NCI-H2227 (cell line): ENCODE measurements at regions not wholly inside any gene's neighbourhood (a gene's known extent, or its start where the extent isn't known, plus 50 kb on each side); places are given as distances from the start of the nearest gene placed in this dataset.
"Not testable (repeated sequence)": the region's sequence is repeated elsewhere in the genome, so short reads cannot be mapped to it uniquely, and the experiment has no call there.

Source experiments
- DNase-seq: peaks from one replicate; lab custom pipeline; 2025; ENCODE audit not compliant: unreplicated experiment; lab: John Stamatoyannopoulos, UW

GRCh38 chr22:25390297-25391240, 171.1 kb downstream of the CRYBB2 start:
- no peak for DNase-seq

GRCh38 chr22:25392584-25392983, 171.9 kb upstream of the GRK3 start:
- no peak for DNase-seq

DNA sequence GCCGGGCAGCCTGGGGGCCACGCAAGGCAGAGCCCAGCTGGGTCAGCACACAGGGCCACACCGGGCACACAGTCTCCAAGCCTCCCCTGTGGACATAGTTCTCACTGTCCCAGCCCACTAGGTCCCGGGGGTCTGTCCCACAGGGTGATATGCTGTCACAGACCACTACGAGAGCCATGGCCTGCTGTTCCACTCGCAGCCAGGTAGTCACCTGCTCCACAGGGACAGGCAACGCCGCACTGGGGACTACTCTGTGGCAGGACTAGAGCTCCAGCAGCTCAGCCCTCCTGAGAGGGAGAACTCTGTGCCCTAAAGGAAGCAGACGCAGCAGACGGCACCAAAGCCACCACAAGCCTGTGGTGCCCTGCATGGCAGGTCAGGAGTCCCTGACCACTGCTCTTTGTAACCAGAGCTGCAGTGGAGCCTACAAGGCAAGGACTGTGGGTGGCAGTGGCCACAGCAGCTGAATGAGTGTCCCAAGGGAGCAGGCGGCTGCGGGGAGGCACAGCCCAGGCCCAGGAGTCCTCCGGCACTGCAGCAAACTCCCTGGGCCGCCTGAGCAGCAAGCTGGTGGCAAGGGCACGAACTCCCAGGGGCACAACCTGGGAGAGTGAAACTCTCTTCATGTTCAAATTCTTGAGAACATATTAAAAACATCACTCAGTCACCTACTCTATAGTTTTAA, 171.2 kb upstream of the GRK3 start:
- DNase-seq: no peak

- no peak for DNase-seq
Measured at GRCh38 chr22:25395468-25395867, 169.0 kb upstream of the GRK3 start.

GRCh38 chr22:25395915-25396314, 168.6 kb upstream of the GRK3 start:
- DNase-seq: no peak

DNA sequence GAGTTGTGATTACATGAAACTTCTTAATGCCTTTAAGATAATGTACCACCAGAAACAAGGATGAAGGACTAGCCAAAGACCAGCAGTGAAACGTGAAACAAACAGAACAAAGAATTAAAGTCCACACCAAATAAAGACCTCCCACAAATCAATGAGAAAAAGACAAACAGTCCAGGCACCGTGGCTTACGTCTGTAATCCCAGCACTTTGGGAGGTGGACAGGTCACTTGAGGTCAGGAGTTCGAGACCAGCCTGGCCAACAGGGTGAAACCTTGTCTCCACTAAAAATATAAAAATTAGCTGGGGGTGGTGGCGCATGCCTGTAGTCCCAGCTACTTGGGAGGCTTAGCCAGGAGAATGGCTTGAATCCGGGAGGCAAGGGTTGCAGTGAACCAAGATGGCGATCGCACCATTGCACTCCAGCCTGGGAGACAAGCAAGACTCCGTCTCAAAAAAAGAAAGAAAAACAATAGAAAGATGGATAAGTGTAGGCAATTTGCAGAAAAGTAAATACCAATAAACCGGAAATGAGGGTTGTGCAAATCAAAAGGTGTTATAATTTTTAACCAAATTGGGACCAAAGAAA, 167.8 kb upstream of the GRK3 start:
- DNase-seq: no peak

GRCh38 chr22:25397616-25398015, 166.9 kb upstream of the GRK3 start:
- no peak for DNase-seq

DNA sequence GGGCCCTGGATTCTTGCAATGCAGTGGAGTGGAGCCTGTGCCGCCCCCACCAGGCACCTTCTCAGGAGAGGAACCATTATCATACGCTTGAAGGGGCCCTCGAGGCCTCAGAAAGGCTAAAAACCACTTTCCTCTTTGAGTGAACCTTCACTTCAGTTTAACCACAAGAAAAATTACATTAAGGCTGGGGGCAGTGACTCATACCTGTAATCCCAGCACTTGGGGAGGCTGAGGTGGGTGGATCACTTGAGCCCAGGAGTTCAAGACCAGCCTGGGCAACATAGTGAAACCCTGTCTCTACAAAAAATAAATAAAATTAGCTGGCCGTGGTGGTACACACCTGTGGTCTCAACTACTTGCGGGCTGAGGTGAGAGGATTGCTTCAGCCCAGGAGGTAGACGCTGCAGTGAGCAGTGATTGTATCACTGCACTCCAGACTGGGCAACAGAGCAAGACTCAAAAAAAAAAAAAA, 165.8 kb upstream of the GRK3 start:
- DNase-seq: not testable (repeated sequence)

DNA sequence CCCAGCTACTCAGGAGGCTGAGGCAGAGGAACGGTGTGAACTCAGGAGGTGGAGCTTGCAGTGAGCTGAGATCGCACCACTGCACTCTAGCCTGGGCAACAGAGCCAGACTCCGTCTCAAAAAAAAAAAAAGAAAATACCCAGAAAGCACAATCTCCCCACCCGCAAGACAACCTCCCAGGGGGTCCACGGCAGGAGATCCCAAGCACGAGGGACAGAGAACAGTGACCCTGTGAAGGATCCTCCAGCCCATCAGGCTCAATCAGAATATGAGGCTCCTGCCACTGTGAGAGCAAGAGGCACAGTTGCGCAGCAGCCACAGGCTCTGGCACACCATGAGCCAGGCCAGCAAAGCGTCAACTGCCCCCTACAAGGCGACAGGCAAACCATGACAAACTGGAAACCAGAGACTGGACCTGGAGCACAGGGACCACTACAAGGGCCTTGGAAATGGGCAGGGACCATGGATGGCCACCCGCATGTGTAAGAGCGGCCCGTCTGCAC, 164.8 kb upstream of the GRK3 start:
- DNase-seq: no peak

DNA sequence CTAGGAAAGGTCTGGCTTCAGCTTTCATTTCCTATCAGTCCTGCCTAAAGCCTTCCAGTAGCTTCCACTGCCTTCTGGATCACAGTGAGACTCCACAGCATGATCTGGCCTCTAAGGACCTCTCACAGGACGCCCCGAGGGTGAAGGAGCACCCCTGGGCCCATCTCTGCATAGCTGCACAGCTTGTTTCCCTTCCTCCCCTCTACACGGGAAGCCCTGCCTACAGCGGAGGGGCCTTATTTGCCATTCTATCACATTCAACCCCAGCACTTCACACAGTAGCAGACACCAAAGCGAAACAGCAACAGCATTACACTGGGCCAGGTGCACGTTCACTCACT, 162.3 kb upstream of the GRK3 start:
- DNase-seq: no peak

DNA sequence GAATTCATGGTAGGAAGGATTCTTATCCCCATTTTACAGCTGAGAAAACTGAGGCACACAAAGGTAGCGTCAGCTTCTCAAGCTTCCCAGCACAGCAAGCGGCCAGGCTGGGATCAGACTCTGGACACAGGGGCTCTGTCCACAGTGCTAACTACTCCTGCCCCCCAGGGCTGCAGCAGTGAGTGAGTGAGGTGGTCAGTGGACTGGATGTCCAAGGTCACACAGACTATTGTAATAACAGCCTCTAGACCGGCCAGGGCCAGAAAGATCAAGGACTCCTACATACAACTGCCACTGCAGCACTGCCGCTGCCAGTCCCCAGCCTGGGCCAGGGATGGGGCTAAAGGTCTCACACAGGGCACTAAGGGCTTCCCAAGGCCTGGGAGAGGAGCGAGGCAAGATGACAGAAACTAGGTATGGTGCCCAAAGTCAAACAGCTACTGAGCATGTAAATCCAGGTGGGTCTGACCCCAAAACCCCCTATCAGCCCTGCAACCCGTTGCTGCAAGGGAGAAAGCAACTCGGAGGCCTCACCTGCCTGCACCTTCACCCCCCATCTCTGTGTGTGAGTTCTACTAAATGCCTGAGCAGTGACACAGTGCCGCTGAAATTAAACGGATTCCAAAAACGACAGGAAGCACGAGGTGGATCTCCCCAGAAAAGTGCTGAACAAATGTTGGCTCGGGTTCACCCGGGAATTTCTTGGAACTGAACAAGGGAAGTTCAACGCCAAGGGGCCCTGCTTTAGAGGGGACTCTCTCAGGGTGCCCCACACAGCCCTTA, 161.8 kb upstream of the GRK3 start:
- DNase-seq: no peak

DNA sequence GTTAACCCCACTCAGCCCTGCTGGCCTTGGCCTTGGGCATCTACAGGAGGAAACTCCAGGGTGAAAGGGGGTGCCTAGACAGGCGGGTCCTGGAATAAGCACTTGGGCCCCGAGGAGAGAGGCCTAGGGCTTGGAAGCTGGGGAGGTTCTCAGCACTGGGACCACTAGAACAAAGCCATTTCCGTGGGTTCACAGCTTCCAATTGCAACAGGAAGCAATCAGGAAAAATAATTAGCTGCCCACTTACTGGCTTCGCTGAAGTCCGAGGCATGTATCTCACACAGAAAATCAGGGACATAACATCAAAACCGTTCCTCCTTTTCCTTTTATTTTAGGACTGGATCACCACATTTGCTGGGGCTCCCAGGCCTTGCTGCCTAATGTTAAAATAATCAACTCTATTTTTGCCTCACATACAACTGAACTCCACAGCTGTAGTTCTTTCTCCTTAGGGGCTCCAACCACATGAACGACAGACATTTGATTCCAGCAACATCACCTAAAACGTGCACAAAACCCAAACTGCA, 161.1 kb upstream of the GRK3 start:
- no peak for DNase-seq

DNA sequence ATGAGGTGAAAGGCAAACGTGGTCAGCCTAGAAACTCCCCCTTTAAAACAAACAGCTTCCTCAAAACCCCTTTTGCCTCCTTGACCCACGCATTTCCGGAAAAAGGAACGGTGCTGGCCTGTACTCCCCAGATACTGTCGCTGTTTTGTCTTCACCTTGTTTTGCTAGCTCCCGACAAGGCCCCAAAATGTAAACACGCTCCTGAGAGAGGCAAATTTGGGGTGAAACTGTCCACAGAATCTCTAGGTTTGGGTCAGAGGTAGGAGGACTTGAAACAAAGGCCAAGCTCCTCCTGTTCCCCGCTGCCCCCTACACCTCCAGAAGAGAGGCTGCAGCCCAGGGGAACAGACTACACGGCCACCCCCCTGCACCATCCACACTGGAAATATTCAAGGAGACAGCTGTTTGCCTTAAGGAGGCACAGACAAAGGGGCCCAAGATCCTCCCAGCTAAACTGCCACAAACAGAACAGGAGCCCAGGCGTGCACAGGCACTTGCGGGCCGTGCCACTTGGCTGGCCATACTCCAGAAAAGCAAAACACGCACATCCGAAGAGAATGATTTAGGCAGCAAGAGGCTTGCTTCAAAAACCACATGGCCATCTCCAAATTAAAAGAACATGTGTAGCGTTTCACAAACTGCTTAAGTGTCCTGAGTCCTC, 160.5 kb upstream of the GRK3 start:
- DNase-seq: no peak

DNA sequence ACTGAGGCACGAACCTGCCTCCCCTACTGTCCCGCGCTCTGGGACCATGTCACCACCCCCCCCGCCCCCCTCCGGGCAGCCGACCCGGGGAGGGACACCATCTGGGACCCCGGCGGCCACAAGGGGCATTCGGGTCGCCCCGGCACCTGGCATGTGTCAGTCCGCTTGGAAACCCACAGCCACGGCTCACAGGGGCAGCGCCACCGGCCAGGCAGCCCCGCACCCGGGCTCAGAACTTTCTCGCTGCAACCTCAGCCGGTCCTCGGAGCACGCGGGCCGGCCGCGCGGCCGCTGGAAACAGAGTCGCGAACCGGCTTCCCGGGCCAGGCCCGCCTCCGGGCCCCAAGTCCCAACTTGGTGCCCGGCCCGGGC, 159.9 kb upstream of the GRK3 start:
- no peak for DNase-seq

GRCh38 chr22:25404928-25405816, 159.3 kb upstream of the GRK3 start:
- DNase-seq: peak; percentile 10

DNA sequence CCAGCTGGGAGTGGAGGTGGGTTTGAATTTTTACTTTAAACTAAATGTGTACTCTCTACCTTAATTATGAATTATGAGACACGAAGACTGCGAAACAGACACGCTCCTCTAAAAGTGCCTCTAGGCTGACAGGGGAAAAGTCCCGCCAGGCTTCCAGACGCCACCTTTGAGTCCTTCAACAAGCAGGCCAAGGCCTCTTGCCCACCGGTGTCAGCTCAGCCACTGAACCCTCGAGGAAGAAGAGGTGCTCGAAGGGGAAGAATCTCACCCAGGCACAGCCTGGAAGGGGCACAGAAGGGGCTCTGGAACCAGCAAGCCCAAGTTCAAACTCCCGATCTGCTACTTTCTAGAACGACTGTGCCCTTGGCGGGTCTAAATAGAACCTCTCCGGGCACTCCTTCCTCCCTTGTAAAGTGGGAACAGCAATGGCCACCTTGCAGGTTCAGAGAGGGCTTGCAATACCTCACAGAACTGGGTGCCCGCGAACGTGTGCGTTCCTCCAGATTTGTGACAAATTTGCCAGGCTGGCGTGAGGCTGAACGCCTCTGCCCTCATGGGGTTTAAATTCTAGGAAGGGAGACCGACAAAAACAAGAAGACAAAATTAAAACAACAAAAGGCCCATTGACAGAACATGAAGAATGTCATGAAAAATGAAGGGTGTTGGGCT, 158.5 kb upstream of the GRK3 start:
- no peak for DNase-seq

DNA sequence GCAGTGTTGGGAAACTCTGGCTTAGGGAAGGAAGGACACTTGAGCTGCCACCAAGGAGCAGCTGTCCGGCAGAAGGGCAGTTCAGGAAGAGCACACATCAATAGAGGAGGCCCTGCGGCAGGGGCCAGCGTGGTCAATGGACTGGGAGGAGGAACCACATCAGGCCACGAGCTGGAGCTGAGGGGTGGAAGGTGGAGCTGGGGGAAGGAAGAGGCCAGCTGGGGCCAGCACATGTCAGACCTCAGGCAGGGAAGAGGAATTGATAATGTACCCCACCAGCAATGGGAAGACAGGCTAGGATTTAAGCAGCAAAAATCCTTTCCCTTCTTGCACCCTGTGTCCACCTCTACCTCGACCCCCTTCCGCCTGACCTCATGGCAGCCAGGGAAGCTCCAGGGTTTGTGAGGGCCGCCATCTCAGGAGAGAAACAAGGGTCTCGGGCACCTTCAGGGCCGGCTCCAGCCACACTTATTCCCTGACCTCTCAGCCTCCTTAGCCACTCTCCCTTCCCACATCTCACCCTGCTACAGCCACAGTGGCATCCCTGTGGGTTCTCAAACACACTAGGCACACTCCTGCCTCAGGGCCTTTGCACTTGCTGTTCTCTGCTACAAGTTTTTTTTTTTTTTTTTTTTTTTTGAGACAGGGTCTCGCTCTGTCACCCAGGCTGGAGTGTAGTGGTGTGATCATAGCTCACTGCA, 157.8 kb upstream of the GRK3 start:
- DNase-seq: no peak

GRCh38 chr22:25407226-25407858, 157.1 kb upstream of the GRK3 start:
- no peak for DNase-seq
